HG03442 (cell line): ENCODE measurements at regions not wholly inside any gene's neighbourhood (a gene's known extent, or its start where the extent isn't known, plus 50 kb on each side); places are given as distances from the start of the nearest gene placed in this dataset.
"Not testable (repeated sequence)": the region's sequence is repeated elsewhere in the genome, so short reads cannot be mapped to it uniquely, and the experiment has no call there.

Experiments
- ATAC-seq: cut with Tn5 transposase; IDR thresholded peaks from one replicate; pipeline ENCODE4 v1.9.1; 2021; ENCODE audit warnings: mild to moderate bottlenecking, moderate library complexity; ENCODE audit not compliant: unreplicated experiment

- no peak for ATAC-seq
Observed at GRCh38 chrX:122622795-122623194, 561.3 kb upstream of the GRIA3 start.

DNA sequence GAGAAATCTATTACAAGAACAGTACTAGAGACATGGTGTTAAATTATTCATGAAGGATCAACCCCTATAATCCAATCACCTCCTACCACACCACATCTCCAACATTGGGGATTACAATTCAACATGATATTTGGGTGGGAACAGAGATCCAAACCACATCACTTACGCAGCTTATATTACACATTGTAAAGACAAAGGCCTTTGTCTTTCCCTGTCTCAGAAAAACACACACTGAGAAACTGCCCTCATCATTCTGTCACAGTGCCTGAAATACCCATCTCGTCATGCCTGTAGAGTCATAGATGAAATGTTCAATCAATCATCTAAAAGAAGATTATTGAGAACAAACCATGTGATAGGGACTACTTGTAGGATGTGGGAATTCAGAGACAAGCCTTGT is 558.8 kb upstream of the GRIA3 start:
- ATAC-seq, result no peak

DNA sequence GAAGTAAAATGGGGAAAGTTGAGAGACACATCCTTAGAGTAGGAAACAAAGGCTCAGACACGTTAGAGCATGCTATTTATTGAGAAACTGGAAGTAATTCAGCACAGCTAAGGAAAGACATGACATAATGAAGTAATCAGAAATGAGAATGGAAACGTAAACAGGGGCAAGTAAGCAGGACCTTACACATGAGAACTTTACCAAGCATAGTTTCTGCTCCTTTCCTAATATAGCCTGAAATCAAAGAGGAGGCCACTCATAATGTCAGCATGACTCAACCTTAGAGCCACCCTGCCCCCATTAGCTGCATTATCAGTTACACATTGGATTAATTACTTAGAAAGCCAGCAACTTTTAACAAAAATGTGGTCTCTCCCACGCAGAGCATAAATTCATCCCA is 558.3 kb upstream of the GRIA3 start:
- ATAC-seq, result no peak

DNA sequence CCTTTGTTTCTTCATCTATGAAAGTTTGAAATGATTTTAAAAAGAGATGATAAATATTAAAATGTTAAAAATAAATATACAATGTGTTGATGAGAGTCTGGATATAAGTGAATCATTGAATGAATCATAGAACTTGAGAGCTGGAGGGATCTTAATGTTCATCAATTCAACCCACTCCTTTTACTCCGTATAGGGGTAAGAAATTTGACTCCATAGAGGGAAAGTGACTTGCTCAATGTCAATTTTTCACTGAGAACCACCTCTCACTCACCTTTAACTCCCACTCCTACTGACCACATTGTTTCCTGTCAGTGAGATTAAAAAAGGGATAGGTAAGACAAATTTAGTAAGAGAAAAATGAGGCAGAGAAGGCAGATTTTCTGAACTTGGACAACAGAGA is 557.2 kb upstream of the GRIA3 start:
- no peak for ATAC-seq

- ATAC-seq, result no peak
Observed at GRCh38 chrX:122641136-122641535, 542.9 kb upstream of the GRIA3 start.

- no peak for ATAC-seq
Observed at GRCh38 chrX:122641826-122642225, 542.3 kb upstream of the GRIA3 start.

DNA sequence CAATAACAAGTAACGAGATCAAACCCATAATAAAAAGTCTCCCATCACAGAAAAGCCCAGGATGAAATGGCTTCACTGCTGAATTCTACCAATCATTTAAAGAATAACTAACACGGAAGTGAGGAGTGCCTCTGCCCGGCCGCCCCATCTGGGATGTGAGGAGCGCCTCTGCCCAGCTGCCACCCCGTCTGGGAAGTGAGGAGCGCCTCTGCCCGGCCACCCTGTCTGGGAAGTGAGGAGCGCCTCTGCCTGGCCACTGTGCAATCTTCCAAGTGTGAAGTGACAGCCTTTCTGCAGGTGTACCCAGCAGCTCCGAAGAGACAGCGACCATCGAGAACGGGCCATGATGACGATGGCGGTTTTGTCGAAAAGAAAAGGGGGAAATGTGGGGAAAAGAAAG is 528.8 kb upstream of the GRIA3 start:
- not testable (repeated sequence) for ATAC-seq

- ATAC-seq, result no peak
Observed at GRCh38 chrX:122666601-122667000, 517.5 kb upstream of the GRIA3 start.

DNA sequence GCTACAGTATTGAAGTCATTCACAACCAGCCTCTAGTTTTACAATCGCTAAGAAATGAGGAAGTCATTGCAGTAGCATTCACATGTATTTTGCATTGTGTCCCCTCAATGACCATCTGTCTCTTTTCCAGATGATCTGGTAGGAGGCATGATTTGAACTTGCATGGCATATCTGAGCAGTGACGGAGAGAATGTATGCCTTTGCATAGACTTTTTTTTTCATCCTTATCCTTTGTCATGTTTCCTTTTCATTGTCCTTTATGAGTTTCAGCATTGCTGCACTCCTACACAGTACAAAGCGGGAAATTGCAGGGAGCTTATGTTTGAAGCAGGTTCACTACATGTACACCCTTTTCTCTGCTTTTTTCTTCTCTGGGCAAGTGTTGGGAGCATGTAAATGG is 516.4 kb upstream of the GRIA3 start:
- ATAC-seq, result no peak

DNA sequence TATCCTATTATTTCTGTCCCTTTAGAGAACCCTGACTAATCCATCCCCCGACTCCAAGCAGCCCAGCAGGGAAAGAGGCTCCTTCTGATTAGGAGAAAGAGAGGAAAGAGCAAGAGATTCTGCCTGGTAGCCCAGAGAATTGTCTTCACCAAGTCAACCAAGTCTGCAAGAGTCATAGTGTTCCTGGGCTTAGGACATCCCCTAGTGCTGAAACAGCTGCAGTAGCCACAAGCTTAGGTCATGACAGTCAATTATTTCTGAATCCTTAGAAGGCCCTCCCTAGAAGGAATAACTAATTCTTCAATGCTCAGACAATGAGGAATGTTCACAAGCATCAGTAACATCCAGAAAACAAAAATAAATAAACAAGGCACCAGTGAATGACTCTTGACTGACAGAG is 480.3 kb upstream of the GRIA3 start:
- ATAC-seq, result no peak

DNA sequence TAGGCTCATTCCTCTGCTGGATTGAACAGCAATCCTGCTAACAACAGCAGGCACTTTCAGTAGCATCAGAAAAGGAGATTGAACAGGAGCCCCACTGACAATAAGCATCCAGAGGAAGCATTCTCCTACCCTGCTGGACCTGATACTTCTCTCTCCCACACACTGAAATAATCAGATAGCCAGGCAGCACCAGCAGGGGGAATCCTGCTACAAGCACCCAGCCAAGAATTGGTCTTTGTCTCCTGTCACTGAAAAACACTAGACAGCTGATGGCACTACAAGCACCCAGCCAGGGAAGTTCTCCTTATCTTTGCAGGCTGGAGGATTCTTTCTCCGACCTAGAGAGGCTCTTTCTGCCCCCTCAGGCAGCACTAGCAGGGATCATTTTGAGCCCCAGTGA is 444.3 kb upstream of the GRIA3 start:
- ATAC-seq, result no peak

- ATAC-seq, result no peak
Observed at GRCh38 chrX:122770581-122770980, 413.5 kb upstream of the GRIA3 start.

DNA sequence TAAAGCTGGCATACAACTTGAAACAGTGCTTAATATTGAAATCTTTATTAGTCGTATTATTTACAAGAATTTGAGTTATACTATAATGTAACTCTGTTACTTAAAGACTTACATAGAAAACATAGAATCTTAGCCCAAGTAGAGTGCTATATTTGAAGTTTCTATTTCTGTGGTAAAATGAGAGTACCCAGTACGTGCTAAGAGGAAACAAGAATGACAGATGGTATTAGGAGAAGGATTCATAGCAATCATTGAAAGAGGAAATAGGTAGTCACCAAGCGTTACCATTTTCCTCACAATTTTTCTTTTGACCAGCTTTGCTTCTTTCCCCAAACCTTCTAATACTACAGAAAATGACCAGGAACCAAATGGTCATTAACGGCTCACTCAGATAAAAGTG is 412.1 kb upstream of the GRIA3 start:
- no peak for ATAC-seq

- no peak for ATAC-seq
Observed at GRCh38 chrX:122777766-122778165, 406.3 kb upstream of the GRIA3 start.

- no peak for ATAC-seq
Observed at GRCh38 chrX:122783918-122784317, 400.2 kb upstream of the GRIA3 start.

GRCh38 chrX:122787231-122787630 is 396.8 kb upstream of the GRIA3 start:
- no peak for ATAC-seq

DNA sequence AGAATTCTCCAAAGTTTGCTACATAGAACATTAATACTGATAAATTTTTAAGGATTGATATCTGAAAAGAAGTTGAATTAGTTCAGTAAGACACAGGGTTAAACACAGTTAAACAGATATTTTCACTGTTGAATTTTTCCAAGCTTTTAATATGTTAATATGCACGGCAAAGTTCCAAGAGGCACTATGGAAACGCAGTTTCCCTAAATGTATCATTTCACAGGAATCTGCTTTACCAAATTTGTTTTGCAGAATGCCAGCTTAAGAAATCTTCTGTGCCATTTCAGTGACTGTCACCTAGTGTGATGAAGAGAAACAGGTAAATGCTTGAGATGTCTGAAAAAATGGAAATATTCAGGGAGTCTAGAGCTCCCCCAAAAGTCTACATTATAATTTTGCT is 395.9 kb upstream of the GRIA3 start:
- no peak for ATAC-seq

GRCh38 chrX:122790376-122791095 is 393.5 kb upstream of the GRIA3 start:
- no peak for ATAC-seq

DNA sequence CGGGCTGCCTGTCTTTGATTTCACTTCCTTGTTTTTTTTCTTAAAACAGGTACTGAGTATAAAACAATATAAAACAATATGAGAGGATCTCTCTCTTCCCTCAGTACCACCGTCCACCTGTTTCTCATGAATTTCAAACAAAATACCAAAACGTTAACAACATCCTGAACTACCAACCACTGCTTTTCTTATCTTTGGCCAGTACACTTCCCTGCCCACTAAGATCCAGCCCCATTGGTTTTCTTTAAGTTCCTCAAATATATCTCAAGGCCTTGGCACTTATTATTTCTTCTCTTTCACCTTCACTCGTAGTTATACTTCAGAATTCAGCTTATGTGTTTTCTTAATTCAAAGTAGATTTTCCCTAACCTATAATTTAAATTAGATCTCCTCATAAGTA is 370.2 kb upstream of the GRIA3 start:
- ATAC-seq, result no peak

GRCh38 chrX:122816288-122816687 is 367.8 kb upstream of the GRIA3 start:
- ATAC-seq, result no peak

DNA sequence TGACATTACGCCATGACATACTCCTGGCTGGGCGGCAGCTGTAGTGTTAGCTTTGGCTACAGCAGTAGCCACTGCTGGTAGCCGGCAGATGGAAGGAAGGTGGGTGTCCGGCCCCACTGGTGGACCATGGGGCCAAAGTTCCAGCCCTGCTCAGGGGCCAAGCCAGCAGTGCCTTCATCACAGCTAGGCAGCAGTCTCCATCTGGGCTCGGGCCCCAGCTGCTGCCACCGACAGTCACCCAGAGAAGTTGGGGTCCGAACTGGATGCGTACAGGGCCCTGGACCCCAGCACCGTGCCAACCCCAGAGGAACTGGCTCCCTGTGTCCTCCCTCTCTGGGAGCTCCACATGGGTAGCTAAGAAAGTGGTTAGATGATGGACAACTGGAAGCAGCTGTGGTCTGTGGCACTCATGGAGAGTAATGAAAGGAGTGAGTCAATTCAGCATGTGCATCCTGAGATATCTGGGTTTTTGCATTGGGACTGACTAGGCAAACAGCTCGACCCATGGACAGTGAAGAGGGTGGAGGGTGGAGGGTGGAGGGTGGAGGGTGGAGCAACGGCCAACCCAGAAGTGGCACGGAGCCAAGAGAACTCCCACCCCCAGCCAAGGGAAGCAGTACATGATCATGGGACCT is 366.6 kb upstream of the GRIA3 start:
- ATAC-seq, result no peak

GRCh38 chrX:122818068-122818467 is 366.0 kb upstream of the GRIA3 start:
- ATAC-seq, result no peak

DNA sequence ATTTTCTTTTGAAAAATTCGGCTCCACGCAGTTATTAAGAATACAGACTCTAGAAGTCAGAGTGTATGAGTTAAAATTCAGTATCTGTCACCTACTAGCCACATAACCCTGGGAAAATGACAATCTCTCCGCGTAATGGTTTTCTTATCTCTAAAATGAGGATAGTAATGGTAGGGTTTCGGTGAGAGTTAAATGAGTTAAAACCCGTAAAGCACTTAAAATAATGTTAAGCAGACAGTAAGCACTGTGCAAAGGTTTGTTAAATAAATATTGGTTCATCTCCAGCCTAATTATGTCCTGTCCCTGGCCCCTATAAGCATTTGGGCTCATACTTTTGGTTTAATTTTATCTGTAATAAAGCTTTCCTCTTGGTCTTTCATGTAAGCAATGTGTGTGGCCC is 350.8 kb upstream of the GRIA3 start:
- ATAC-seq, result no peak
